ENCODE measurements at regions not wholly inside any gene's neighbourhood (a gene's known extent, or its start where the extent isn't known, plus 50 kb on each side); places are given as distances from the start of the nearest gene placed in this dataset.

GRCh38 chr20:11128721-11129120 lies 454.9 kb upstream of the JAG1 start:
- DNase-seq (ENCODE audit: low spot score) = no peak

- DNase-seq (ENCODE audit: low spot score) = no peak
These were observed 456.9 kb upstream of the JAG1 start for GRCh38 chr20:11130554-11131166.

GRCh38 chr20:11132819-11133415 lies 459.1 kb upstream of the JAG1 start:
- DNase-seq (ENCODE audit: low spot score) = no peak

GRCh38 chr20:11136691-11137090 lies 462.9 kb upstream of the JAG1 start:
- no peak for DNase-seq (ENCODE audit: low spot score)

- DNase-seq (ENCODE audit: low spot score) = no peak
These were observed 463.9 kb upstream of the JAG1 start for GRCh38 chr20:11137688-11138087.

GRCh38 chr20:11140359-11140758 lies 466.6 kb upstream of the JAG1 start:
- no peak for DNase-seq (ENCODE audit: low spot score)

GRCh38 chr20:11143481-11143880 lies 469.7 kb upstream of the JAG1 start:
- no peak for DNase-seq (ENCODE audit: low spot score)

GRCh38 chr20:11144114-11144950 lies 470.5 kb upstream of the JAG1 start:
- no peak for DNase-seq (ENCODE audit: low spot score)

- DNase-seq (ENCODE audit: low spot score) = no peak
These were observed 471.8 kb upstream of the JAG1 start for GRCh38 chr20:11145616-11146015.

GRCh38 chr20:11153819-11154218 lies 480.0 kb upstream of the JAG1 start:
- no peak for DNase-seq (ENCODE audit: low spot score)

- no peak for DNase-seq (ENCODE audit: low spot score)
These were observed 481.5 kb upstream of the JAG1 start for GRCh38 chr20:11155156-11155756.

GRCh38 chr20:11156922-11157321 lies 483.1 kb upstream of the JAG1 start:
- DNase-seq (ENCODE audit: low spot score) = no peak

GRCh38 chr20:11158146-11158545 lies 484.3 kb upstream of the JAG1 start:
- no peak for DNase-seq (ENCODE audit: low spot score)

GRCh38 chr20:11158589-11158988 lies 484.8 kb upstream of the JAG1 start:
- no peak for DNase-seq (ENCODE audit: low spot score)

- no peak for DNase-seq (ENCODE audit: low spot score)
These were observed 485.9 kb upstream of the JAG1 start for GRCh38 chr20:11159728-11160127.

GRCh38 chr20:11162026-11162775 lies 488.4 kb upstream of the JAG1 start:
- no peak for DNase-seq (ENCODE audit: low spot score)

GRCh38 chr20:11165789-11166188 lies 492.0 kb upstream of the JAG1 start:
- no peak for DNase-seq (ENCODE audit: low spot score)

- DNase-seq (ENCODE audit: low spot score) = no peak
These were observed 492.9 kb upstream of the JAG1 start for GRCh38 chr20:11166712-11167111.

- no peak for DNase-seq (ENCODE audit: low spot score)
These were observed 494.2 kb upstream of the JAG1 start for GRCh38 chr20:11168026-11168425.

- no peak for DNase-seq (ENCODE audit: low spot score)
These were observed 496.2 kb upstream of the JAG1 start for GRCh38 chr20:11170025-11170424.

GRCh38 chr20:11170565-11170964 lies 496.8 kb upstream of the JAG1 start:
- no peak for DNase-seq (ENCODE audit: low spot score)

- DNase-seq (ENCODE audit: low spot score) = no peak
These were observed 499.1 kb upstream of the JAG1 start for GRCh38 chr20:11172881-11173280.
